Central memory CD4-positive, alpha-beta T cell (primary cell): ENCODE measurements at regions not wholly inside any gene's neighbourhood (a gene's known extent, or its start where the extent isn't known, plus 50 kb on each side); places are given as distances from the start of the nearest gene placed in this dataset.
A peak's percentile ranks its signal among the peaks of the same experiment; 100 is the strongest.
"Not testable (repeated sequence)": the region's sequence is repeated elsewhere in the genome, so short reads cannot be mapped to it uniquely, and the experiment has no call there.

Experiments
- DNase-seq: peaks from one replicate; pipeline ENCODE4 v3.0.0; 2022

- DNase-seq: no peak
Observed at GRCh38 chr11:129731316-129731715, 84.3 kb upstream of the TMEM45B start.

GRCh38 chr11:129732941-129733340 is 82.7 kb upstream of the TMEM45B start:
- no peak for DNase-seq

- no peak for DNase-seq
Observed at GRCh38 chr11:129733384-129733783, 82.3 kb upstream of the TMEM45B start.

GRCh38 chr11:129733981-129734380 is 81.7 kb upstream of the TMEM45B start:
- DNase-seq: no peak

GRCh38 chr11:129734654-129735053 is 81.0 kb upstream of the TMEM45B start:
- DNase-seq: no peak

- no peak for DNase-seq
Observed at GRCh38 chr11:129737831-129738230, 77.8 kb upstream of the TMEM45B start.

GRCh38 chr11:129738242-129738641 is 77.4 kb upstream of the TMEM45B start:
- DNase-seq: no peak

GRCh38 chr11:129739339-129739738 is 76.3 kb upstream of the TMEM45B start:
- DNase-seq: no peak

- no peak for DNase-seq
Observed at GRCh38 chr11:129740125-129740719, 75.4 kb upstream of the TMEM45B start.

GRCh38 chr11:129743112-129743815 is 72.4 kb upstream of the TMEM45B start:
- no peak for DNase-seq

- DNase-seq: no peak
Observed at GRCh38 chr11:129747071-129747470, 68.6 kb upstream of the TMEM45B start.

- DNase-seq: no peak
Observed at GRCh38 chr11:129749141-129749540, 66.5 kb upstream of the TMEM45B start.

GRCh38 chr11:129750343-129751292 is 65.0 kb upstream of the TMEM45B start:
- peak; percentile 76 for DNase-seq

- DNase-seq: no peak
Observed at GRCh38 chr11:129751511-129751910, 64.1 kb upstream of the TMEM45B start.

- not testable (repeated sequence) for DNase-seq
Observed at GRCh38 chr11:129763569-129763968, 52.1 kb upstream of the TMEM45B start.

- DNase-seq: not testable (repeated sequence)
Observed at GRCh38 chr11:129764204-129764603, 51.4 kb upstream of the TMEM45B start.
